ENCODE measurements at regions not wholly inside any gene's neighbourhood (a gene's known extent, or its start where the extent isn't known, plus 50 kb on each side); places are given as distances from the start of the nearest gene placed in this dataset. TPM values are rescaled to one million over a fixed set of nuclear protein-coding genes. Genes with fewer than 3 reads are reported as not detected.

GRCh38 chr1:4851385-4852065 lies 197.1 kb downstream of the AJAP1 start:
- intact Hi-C loops (cut with DNase I) = no loop called here
- H3K36me3 ChIP-seq (replicated peaks in 1 of 2; ENCODE audit: insufficient read depth in 1 of 2, low read depth in 2 of 2) = no peaks in the 10 kb centered on the region
- H3K27ac ChIP-seq = no peak overlapping the region
- ATAC-seq (no peak), DNase-seq (no peak)
- no peaks in the 10 kb centered on the region for H3K9me3 ChIP-seq
- no peaks in the 10 kb centered on the region for H3K27me3 ChIP-seq
- no peaks in the 10 kb centered on the region for H3K4me1 ChIP-seq
- TF ChIP-seq CTCF (IDR thresholded peaks at IDR 0.05) = no peak
- no peak for TF ChIP-seq POLR2A (IDR thresholded peaks at IDR 0.05)
- 75 to 90% methylated on average over 8 of the region's 8 CpGs for WGBS, 2 donors
- H3K4me3 ChIP-seq = no peak overlapping the region

- H3K9me3 ChIP-seq = no peaks in the 10 kb centered on the region
- no peaks in the 10 kb centered on the region for H3K4me1 ChIP-seq
- TF ChIP-seq CTCF (IDR thresholded peaks at IDR 0.05) (no peak), POLR2A (IDR thresholded peaks at IDR 0.05) (no peak)
- H3K27me3 ChIP-seq = no peaks in the 10 kb centered on the region
- no peaks in the 10 kb centered on the region for H3K36me3 ChIP-seq (replicated peaks in 1 of 2; ENCODE audit: insufficient read depth in 1 of 2, low read depth in 2 of 2)
- WGBS, 2 donors = 36 to 42% methylated on average over 4 of the region's 4 CpGs
- no peak overlapping the region for H3K27ac ChIP-seq
- intact Hi-C loops (cut with DNase I) = no loop called here
- no peak for DNase-seq
- no peak overlapping the region for H3K4me3 ChIP-seq
- no peak for ATAC-seq
Observed at GRCh38 chr1:4848431-4848830, 194.0 kb downstream of the AJAP1 start.

- intact Hi-C loops (cut with DNase I) = no loop called here
- Histone ChIP-seq H3K9me3 (no peaks in the 10 kb centered on the region), H3K27me3 (no peaks in the 10 kb centered on the region), H3K27ac (no peak overlapping the region), H3K4me1 (no peaks in the 10 kb centered on the region), H3K36me3 (replicated peaks in 1 of 2; ENCODE audit: insufficient read depth in 1 of 2, low read depth in 2 of 2) (no peaks in the 10 kb centered on the region), H3K4me3 (no peak overlapping the region)
- ATAC-seq = no peak
- TF ChIP-seq POLR2A (IDR thresholded peaks at IDR 0.05) (no peak), CTCF (IDR thresholded peaks at IDR 0.05) (no peak)
- 59 to 73% methylated on average over 5 of the region's 5 CpGs for WGBS, 2 donors
- peak in 1 of 4 donors; percentile 3 for DNase-seq
Observed at GRCh38 chr1:4847711-4848110, 193.3 kb downstream of the AJAP1 start.

Small RNA genes in the stretch of these regions (microRNA-seq; reads per million reads assigned to microRNA genes)
- 0 reads per million in 2 donors for gene MIR4417 (ENCODE audit: borderline number of aligned reads in 2 of 2, borderline replicate concordance in 2 of 2)

Small RNA genes in the stretch of these regions (small RNA-seq; reads per million reads assigned to genes)
- not detected for gene MIR4417

Measured in body of pancreas (tissue), 4 donors.